Adipocyte (in vitro differentiated cells): ENCODE measurements at regions not wholly inside any gene's neighbourhood (a gene's known extent, or its start where the extent isn't known, plus 50 kb on each side); places are given as distances from the start of the nearest gene placed in this dataset.
"Not testable (repeated sequence)": the region's sequence is repeated elsewhere in the genome, so short reads cannot be mapped to it uniquely, and the experiment has no call there.

Experiments used
- DNase-seq: peaks from one replicate; pipeline ENCODE4 v3.0.0-alpha.2; 2015; ENCODE audit warnings: low read depth
- H3K27me3 ChIP-seq: replicated peaks from 2 replicates; pipeline ENCODE4 v1.7.0; 2013; ENCODE audit warnings: mild to moderate bottlenecking, low read length, moderate library complexity; ENCODE audit not compliant: control insufficient read depth, insufficient read depth
- H3K36me3 ChIP-seq: 2 replicates; pipeline ENCODE4 v1.7.0; 2013; ENCODE audit warnings: low read length, mild to moderate bottlenecking, moderate library complexity; ENCODE audit not compliant: control insufficient read depth, insufficient read depth, severe bottlenecking
- H3K4me1 ChIP-seq: 2 replicates; pipeline ENCODE4 v1.7.0; 2013; ENCODE audit warnings: mild to moderate bottlenecking, low read length, moderate library complexity; ENCODE audit not compliant: control insufficient read depth, insufficient read depth
- H3K4me3 ChIP-seq: 2 replicates; pipeline ENCODE4 v1.7.0; 2013; ENCODE audit warnings: mild to moderate bottlenecking, low read length, moderate library complexity
- H3K9ac ChIP-seq: 2 replicates; pipeline ENCODE4 v1.7.0; 2013; ENCODE audit warnings: mild to moderate bottlenecking, low read length, moderate library complexity
- H3K9me3 ChIP-seq: 2 replicates; pipeline ENCODE4 v1.7.0; 2013; ENCODE audit warnings: mild to moderate bottlenecking, low read length, moderate library complexity; ENCODE audit not compliant: control insufficient read depth

DNA sequence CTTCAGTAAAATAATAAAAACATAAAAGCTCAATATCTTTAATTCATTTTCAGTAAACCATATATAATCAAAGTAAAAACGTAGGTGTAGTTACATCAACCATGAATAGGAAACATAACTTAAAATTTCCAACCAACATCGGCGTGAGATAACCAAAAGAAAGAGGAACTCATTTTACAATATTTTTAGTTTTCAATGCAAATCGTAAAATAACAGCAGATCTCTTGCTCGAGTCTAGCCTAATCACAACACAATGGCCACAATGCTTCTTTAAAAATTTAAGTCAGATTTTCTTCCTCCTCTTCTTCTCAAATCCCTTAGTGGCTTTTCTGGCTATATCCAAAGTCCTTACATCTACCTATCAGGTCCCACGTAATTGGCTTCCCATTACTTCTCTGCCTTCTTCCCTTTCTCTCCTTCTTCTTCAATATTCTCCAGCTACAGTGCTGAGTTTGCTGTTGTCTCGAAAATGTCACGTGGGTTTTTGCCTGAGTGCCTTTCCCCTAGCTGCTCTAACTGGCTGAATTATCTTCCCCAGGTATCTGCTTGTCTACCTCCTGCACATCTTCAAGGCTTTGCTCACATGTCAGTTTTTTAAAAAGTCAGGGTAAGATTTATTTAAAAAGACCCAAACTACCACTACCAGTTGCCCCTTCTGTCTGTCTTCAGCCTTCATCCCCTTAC is 90.9 kb upstream of the BANK1 start:
- no peaks in the 10 kb centered on the region for H3K27me3 ChIP-seq
- no peaks in the 10 kb centered on the region for H3K4me1 ChIP-seq
- DNase-seq = no peak
- no peaks in the 10 kb centered on the region for H3K9me3 ChIP-seq
- no peak overlapping the region for H3K9ac ChIP-seq
- peaks cover 4% of the 10 kb centered on the region for H3K36me3 ChIP-seq
- H3K4me3 ChIP-seq = no peak overlapping the region

GRCh38 chr4:101697266-101697665 is 93.3 kb upstream of the BANK1 start:
- Histone ChIP-seq H3K9me3 (no peaks in the 10 kb centered on the region), H3K36me3 (peaks cover 4% of the 10 kb centered on the region), H3K4me3 (no peak overlapping the region), H3K27me3 (no peaks in the 10 kb centered on the region), H3K9ac (no peak overlapping the region), H3K4me1 (no peaks in the 10 kb centered on the region)
- no peak for DNase-seq

GRCh38 chr4:101696276-101697010 is 94.1 kb upstream of the BANK1 start:
- Histone ChIP-seq H3K36me3 (peaks cover 4% of the 10 kb centered on the region), H3K27me3 (no peaks in the 10 kb centered on the region), H3K9ac (no peak overlapping the region), H3K4me1 (no peaks in the 10 kb centered on the region), H3K4me3 (no peak overlapping the region), H3K9me3 (no peaks in the 10 kb centered on the region)
- peak; percentile 12 for DNase-seq

GRCh38 chr4:101695176-101695575 is 95.4 kb upstream of the BANK1 start:
- no peaks in the 10 kb centered on the region for H3K4me1 ChIP-seq
- H3K9ac ChIP-seq = no peak overlapping the region

DNA sequence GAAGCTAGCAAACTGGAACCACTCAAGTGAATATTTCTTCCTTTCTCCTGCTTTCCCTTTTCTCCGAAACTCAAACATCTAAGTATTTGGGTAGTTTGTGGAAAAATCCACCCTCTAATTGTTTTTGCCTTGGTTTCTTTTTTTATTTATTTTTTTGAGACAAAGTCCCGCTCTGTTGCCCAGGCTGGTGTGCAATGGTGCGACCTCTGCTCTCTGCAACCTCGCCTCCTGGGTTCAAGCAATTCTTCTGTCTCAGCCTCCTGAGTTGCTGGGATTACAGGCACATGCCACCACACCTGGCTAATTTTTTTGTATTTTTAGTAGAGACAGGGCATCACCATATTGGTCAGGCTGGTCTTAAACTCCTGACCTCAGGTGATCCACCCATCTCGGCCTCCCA is 96.1 kb upstream of the BANK1 start:
- H3K27me3 ChIP-seq, DNase-seq, H3K9ac ChIP-seq, H3K4me1 ChIP-seq, H3K4me3 ChIP-seq, H3K36me3 ChIP-seq, H3K9me3 ChIP-seq: not testable (repeated sequence)

More at GRCh38 chr4:101695176-101695575, 95.4 kb upstream of the BANK1 start:
- peaks cover 4% of the 10 kb centered on the region for H3K36me3 ChIP-seq
- H3K4me3 ChIP-seq = no peak overlapping the region
- no peaks in the 10 kb centered on the region for H3K9me3 ChIP-seq
- DNase-seq = no peak
- H3K27me3 ChIP-seq = no peaks in the 10 kb centered on the region

- Histone ChIP-seq H3K9me3 (no peaks in the 10 kb centered on the region), H3K9ac (no peak overlapping the region), H3K27me3 (no peaks in the 10 kb centered on the region), H3K4me3 (no peak overlapping the region), H3K36me3 (peaks cover 4% of the 10 kb centered on the region), H3K4me1 (no peaks in the 10 kb centered on the region)
- DNase-seq = no peak
These were observed 96.6 kb upstream of the BANK1 start for GRCh38 chr4:101693842-101694398.

- no peaks in the 10 kb centered on the region for H3K4me1 ChIP-seq
- H3K4me3 ChIP-seq = no peak overlapping the region
- no peak for DNase-seq
These were observed 101.3 kb upstream of the BANK1 start for GRCh38 chr4:101689220-101689619.

GRCh38 chr4:101685126-101685525 is 105.4 kb upstream of the BANK1 start:
- Histone ChIP-seq H3K27me3 (no peaks in the 10 kb centered on the region), H3K4me3 (no peak overlapping the region), H3K9ac (no peak overlapping the region), H3K9me3 (no peaks in the 10 kb centered on the region), H3K36me3 (no peaks in the 10 kb centered on the region), H3K4me1 (no peaks in the 10 kb centered on the region)
- no peak for DNase-seq

More at GRCh38 chr4:101689220-101689619, 101.3 kb upstream of the BANK1 start:
- H3K27me3 ChIP-seq = no peaks in the 10 kb centered on the region
- H3K9ac ChIP-seq = no peak overlapping the region
- no peaks in the 10 kb centered on the region for H3K9me3 ChIP-seq
- H3K36me3 ChIP-seq = no peaks in the 10 kb centered on the region

GRCh38 chr4:101682946-101683345 is 107.6 kb upstream of the BANK1 start:
- H3K9me3 ChIP-seq = no peaks in the 10 kb centered on the region
- H3K27me3 ChIP-seq = no peaks in the 10 kb centered on the region
- H3K9ac ChIP-seq = no peak overlapping the region
- no peak overlapping the region for H3K4me3 ChIP-seq
- no peaks in the 10 kb centered on the region for H3K36me3 ChIP-seq
- H3K4me1 ChIP-seq = peaks cover 12% of the 10 kb centered on the region
- no peak for DNase-seq

GRCh38 chr4:101678180-101678579 is 112.3 kb upstream of the BANK1 start:
- H3K9ac ChIP-seq = peak overlapping the region; percentile 51
- peak; percentile 27 for DNase-seq
- peaks cover 3% of the 10 kb centered on the region for H3K36me3 ChIP-seq
- peaks cover 13% of the 10 kb centered on the region for H3K4me1 ChIP-seq
- peak overlapping the region; percentile 33 for H3K4me3 ChIP-seq
- peaks cover 8% of the 10 kb centered on the region for H3K9me3 ChIP-seq
- no peaks in the 10 kb centered on the region for H3K27me3 ChIP-seq

DNA sequence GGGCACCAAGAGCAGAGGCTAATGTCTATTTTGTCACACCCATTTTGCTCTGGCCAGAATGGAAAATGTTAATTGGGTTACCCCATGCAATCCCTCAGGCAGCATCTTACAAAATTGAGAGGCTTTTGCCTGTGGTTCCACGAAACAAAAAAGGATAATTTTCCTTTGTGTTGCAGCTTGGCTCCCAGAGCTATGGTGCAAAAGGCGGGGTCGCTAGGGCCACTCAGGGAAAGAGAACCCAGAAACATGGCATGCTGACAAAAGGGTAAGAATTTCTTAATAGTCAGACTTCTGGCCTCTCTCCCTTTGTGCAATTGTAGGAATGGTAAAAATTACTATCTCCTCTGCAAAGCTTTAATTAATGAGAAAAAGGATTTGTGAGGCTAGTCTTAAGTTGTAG is 119.6 kb upstream of the BANK1 start:
- DNase-seq = peak; percentile 67
- Histone ChIP-seq H3K9ac (peak overlapping the region; percentile 83), H3K4me3 (peak overlapping the region; percentile 69), H3K36me3 (peaks cover 3% of the 10 kb centered on the region), H3K4me1 (peaks cover 36% of the 10 kb centered on the region), H3K9me3 (peaks cover 8% of the 10 kb centered on the region), H3K27me3 (no peaks in the 10 kb centered on the region)
